Muscle layer of colon (tissue), 2 donors: ENCODE measurements at regions not wholly inside any gene's neighbourhood (a gene's known extent, or its start where the extent isn't known, plus 50 kb on each side); places are given as distances from the start of the nearest gene placed in this dataset.
"Not testable (repeated sequence)": the region's sequence is repeated elsewhere in the genome, so short reads cannot be mapped to it uniquely, and the experiment has no call there.

ENCODE experiments used
- H3K27ac ChIP-seq: one replicate; pipeline ENCODE4 v1.7.0; 2013; ENCODE audit warnings: low read depth, mild to moderate bottlenecking, low read length, moderate library complexity
- H3K27me3 ChIP-seq, 2 donors: one replicate each; pipeline ENCODE4 v1.7.0; 2013; ENCODE audit warnings: low read length in 2 of 2, mild to moderate bottlenecking in 2 of 2; ENCODE audit not compliant: insufficient read depth in 2 of 2, control insufficient read depth in 1 of 2
- H3K36me3 ChIP-seq: one replicate; pipeline ENCODE4 v1.7.0; 2013; ENCODE audit warnings: mild to moderate bottlenecking, low read length; ENCODE audit not compliant: insufficient read depth
- H3K4me1 ChIP-seq: one replicate; pipeline ENCODE4 v1.7.0; 2013; ENCODE audit warnings: mild to moderate bottlenecking, low read length; ENCODE audit not compliant: insufficient read depth
- H3K4me3 ChIP-seq, 2 donors: one replicate each; pipeline ENCODE4 v1.7.0; 2013; ENCODE audit warnings: low read length in 2 of 2, low read depth in 1 of 2, mild to moderate bottlenecking in 1 of 2, moderate library complexity in 1 of 2
- H3K9ac ChIP-seq: one replicate; pipeline ENCODE4 v1.7.0; 2013; ENCODE audit warnings: low read length
- H3K9me3 ChIP-seq: one replicate; pipeline ENCODE4 v1.7.0; 2013; ENCODE audit warnings: mild to moderate bottlenecking, low read length
- donor health status: abdominal sarcoma.
- donor health status: Adenocarcinoma of cecum.

GRCh38 chr6:137573739-137574138 is 79.5 kb upstream of the OLIG3 start:
- Histone ChIP-seq H3K9ac (no peak overlapping the region), H3K27me3 (no peaks in the 10 kb centered on the region), H3K4me1 (peaks cover 11% of the 10 kb centered on the region), H3K9me3 (no peaks in the 10 kb centered on the region), H3K36me3 (no peaks in the 10 kb centered on the region), H3K4me3 (no peak overlapping the region), H3K27ac (no peak overlapping the region)

- peaks cover 18% of the 10 kb centered on the region for H3K4me1 ChIP-seq
- no peaks in the 10 kb centered on the region for H3K36me3 ChIP-seq
These were observed 85.4 kb upstream of the OLIG3 start for GRCh38 chr6:137579612-137580011.

GRCh38 chr6:137581019-137581707 is 87.0 kb upstream of the OLIG3 start:
- no peaks in the 10 kb centered on the region for H3K9me3 ChIP-seq
- peaks cover 18% of the 10 kb centered on the region for H3K4me1 ChIP-seq
- H3K4me3 ChIP-seq, result no peak overlapping the region
- no peaks in the 10 kb centered on the region for H3K27me3 ChIP-seq
- H3K27ac ChIP-seq, result no peak overlapping the region
- no peaks in the 10 kb centered on the region for H3K36me3 ChIP-seq
- no peak overlapping the region for H3K9ac ChIP-seq

More at GRCh38 chr6:137579612-137580011, 85.4 kb upstream of the OLIG3 start:
- no peaks in the 10 kb centered on the region for H3K27me3 ChIP-seq
- no peak overlapping the region for H3K4me3 ChIP-seq
- H3K9me3 ChIP-seq, result no peaks in the 10 kb centered on the region
- no peak overlapping the region for H3K27ac ChIP-seq
- H3K9ac ChIP-seq, result no peak overlapping the region

- not testable (repeated sequence) for H3K27me3 ChIP-seq, H3K9ac ChIP-seq, H3K4me3 ChIP-seq, H3K9me3 ChIP-seq, H3K27ac ChIP-seq, H3K36me3 ChIP-seq
- H3K4me1 ChIP-seq, result peaks cover 16% of the 10 kb centered on the region
These were observed 89.3 kb upstream of the OLIG3 start for GRCh38 chr6:137583519-137583918.

- H3K27me3 ChIP-seq, result no peaks in the 10 kb centered on the region
- no peak overlapping the region for H3K9ac ChIP-seq
- H3K27ac ChIP-seq, result no peak overlapping the region
- H3K4me3 ChIP-seq, result no peak overlapping the region
- no peaks in the 10 kb centered on the region for H3K36me3 ChIP-seq
- no peaks in the 10 kb centered on the region for H3K9me3 ChIP-seq
- H3K4me1 ChIP-seq, result no peaks in the 10 kb centered on the region
These were observed 94.3 kb upstream of the OLIG3 start for GRCh38 chr6:137588472-137588871.

- Histone ChIP-seq H3K4me1 (no peaks in the 10 kb centered on the region), H3K9me3 (no peaks in the 10 kb centered on the region), H3K36me3 (no peaks in the 10 kb centered on the region), H3K27me3 (no peaks in the 10 kb centered on the region), H3K4me3 (no peak overlapping the region), H3K27ac (no peak overlapping the region), H3K9ac (no peak overlapping the region)
These were observed 95.1 kb upstream of the OLIG3 start for GRCh38 chr6:137589067-137589848.

GRCh38 chr6:137590684-137591083 is 96.5 kb upstream of the OLIG3 start:
- Histone ChIP-seq H3K4me3 (no peak overlapping the region), H3K9ac (no peak overlapping the region), H3K36me3 (no peaks in the 10 kb centered on the region), H3K27ac (no peak overlapping the region), H3K4me1 (no peaks in the 10 kb centered on the region), H3K27me3 (no peaks in the 10 kb centered on the region), H3K9me3 (no peaks in the 10 kb centered on the region)

- Histone ChIP-seq H3K27me3 (no peaks in the 10 kb centered on the region), H3K9ac (no peak overlapping the region), H3K36me3 (no peaks in the 10 kb centered on the region), H3K4me3 (no peak overlapping the region), H3K27ac (no peak overlapping the region), H3K4me1 (no peaks in the 10 kb centered on the region), H3K9me3 (no peaks in the 10 kb centered on the region)
These were observed 107.3 kb upstream of the OLIG3 start for GRCh38 chr6:137601471-137601870.

- Histone ChIP-seq H3K9me3 (no peaks in the 10 kb centered on the region), H3K9ac (no peak overlapping the region), H3K4me1 (no peaks in the 10 kb centered on the region), H3K27me3 (no peaks in the 10 kb centered on the region), H3K36me3 (no peaks in the 10 kb centered on the region), H3K27ac (no peak overlapping the region), H3K4me3 (no peak overlapping the region)
These were observed 108.4 kb upstream of the OLIG3 start for GRCh38 chr6:137602313-137603197.

GRCh38 chr6:137610702-137611101 is 116.5 kb upstream of the OLIG3 start:
- Histone ChIP-seq H3K9me3 (no peaks in the 10 kb centered on the region), H3K36me3 (no peaks in the 10 kb centered on the region), H3K27me3 (no peaks in the 10 kb centered on the region), H3K27ac (no peak overlapping the region), H3K4me1 (no peaks in the 10 kb centered on the region), H3K9ac (no peak overlapping the region), H3K4me3 (no peak overlapping the region)

- H3K27me3 ChIP-seq, result no peaks in the 10 kb centered on the region
- no peaks in the 10 kb centered on the region for H3K9me3 ChIP-seq
- H3K9ac ChIP-seq, result no peak overlapping the region
- H3K27ac ChIP-seq, result no peak overlapping the region
- no peak overlapping the region for H3K4me3 ChIP-seq
- H3K4me1 ChIP-seq, result no peaks in the 10 kb centered on the region
- H3K36me3 ChIP-seq, result no peaks in the 10 kb centered on the region
These were observed 129.1 kb upstream of the OLIG3 start for GRCh38 chr6:137623293-137623692.
